K562 (cell line): ENCODE measurements at regions not wholly inside any gene's neighbourhood (a gene's known extent, or its start where the extent isn't known, plus 50 kb on each side); places are given as distances from the start of the nearest gene placed in this dataset.
A peak's percentile ranks its signal among the peaks of the same experiment; 100 is the strongest.
"Not testable (repeated sequence)": the region's sequence is repeated elsewhere in the genome, so short reads cannot be mapped to it uniquely, and the experiment has no call there.

Experiments
- ATAC-seq: fragments of 200-7000 bp; cut with Tn5 transposase; 3 replicates; pipeline ENCODE4 v1.9.1; 2020; ENCODE audit warnings: moderate library complexity
- BruUV-seq: library from RNA; stranded (reverse); fragments of 400-500 nt; replicated peaks from 2 replicates; lab custom pipeline; 2021; lab: Mats Ljungman, UMichigan
- CTCF ChIA-PET: fragments of 300-600 bp; formaldehyde crosslinking; extraction: SDS; loops from one replicate; lab custom pipeline; 2021; ENCODE audit warnings: low intra/inter-chr PET ratio; lab: Yijun Ruan, JAX
- POLR2A ChIA-PET: fragments of 300-600, 350-650 bp; sonication (Branson Sonifier 250); formaldehyde crosslinking; extraction: SDS; loops from one replicate; lab custom pipeline; 2021; ENCODE audit warnings: antibody characterized with exemption, inconsistent platforms; lab: Yijun Ruan, JAX
- DNase-seq, 4 experiments: peaks; one replicate each; pipeline versions ENCODE4 v3.0.0 to v3.0.0-alpha.2; 2011 to 2018; ENCODE audit warnings: low spot score in 3 of 4, mixed read lengths in 3 of 4; ENCODE audit errors: extremely low read depth in 1 of 4
- FAIRE-seq: peaks from 2 replicates; lab custom pipeline; 2011; peaks lifted over from hg19 to GRCh38; lab: Jason Lieb, UNC
- H2AFZ ChIP-seq: 2 replicates; pipeline ENCODE4 v1.6.0; 2011; ENCODE audit warnings: low read depth, low read length, control low read depth, inconsistent platforms
- H3K27ac ChIP-seq: fragments of 200-600 bp; 3 replicates; pipeline ENCODE4 v1.8.0; 2011; ENCODE audit warnings: low read depth, mild to moderate bottlenecking, control low read depth, inconsistent platforms, low read length, moderate library complexity, mixed read lengths; ENCODE audit errors: extremely low read depth
- H3K27me3 ChIP-seq, 2 experiments: fragments of 300-600 bp in 1 of 2; 2 replicates in 1 of 2; 3 replicates in 1 of 2; pipeline versions ENCODE4 v1.6.0 to v1.8.0; 2011; ENCODE audit warnings: inconsistent platforms in 2 of 2, low read length in 2 of 2, mild to moderate bottlenecking in 1 of 2, mixed read lengths in 1 of 2, moderate library complexity in 1 of 2; ENCODE audit not compliant: control insufficient read depth in 2 of 2, insufficient read depth in 2 of 2
- H3K36me3 ChIP-seq: fragments of 300-600 bp; 3 replicates; pipeline ENCODE4 v1.8.0; 2011; ENCODE audit warnings: mild to moderate bottlenecking, low read length, inconsistent platforms; ENCODE audit not compliant: control insufficient read depth, insufficient read depth
- H3K4me1 ChIP-seq, 2 experiments: fragments of 200-600 bp in 1 of 2; replicated peaks in 1 of 2; 2 replicates in 1 of 2; 3 replicates in 1 of 2; pipeline versions ENCODE4 v1.5.1 to v1.8.0; 2011; ENCODE audit warnings: inconsistent platforms in 2 of 2, low read length in 2 of 2, mild to moderate bottlenecking in 1 of 2, mixed read lengths in 1 of 2, moderate library complexity in 1 of 2; ENCODE audit not compliant: control insufficient read depth in 2 of 2, insufficient read depth in 2 of 2
- H3K4me2 ChIP-seq: 2 replicates; pipeline ENCODE4 v1.6.1; 2011; ENCODE audit warnings: low read length, control low read depth, inconsistent platforms, mixed read lengths; ENCODE audit not compliant: insufficient read depth
- H3K4me3 ChIP-seq: fragments of 200-600 bp; sonication (generic), shearing (Covaris generic); 2 replicates; pipeline ENCODE4 v1.5.1; 2016; ENCODE audit warnings: control low read depth, inconsistent platforms
- H3K79me2 ChIP-seq: fragments of 200-600 bp; 3 replicates; pipeline ENCODE4 v1.8.0; 2011; ENCODE audit warnings: low read length, inconsistent platforms; ENCODE audit not compliant: control insufficient read depth, insufficient read depth
- H3K9ac ChIP-seq, 2 experiments: 2 replicates each; pipeline versions ENCODE4 v1.6.0 to v1.6.1; 2011; ENCODE audit warnings: low read depth in 2 of 2, low read length in 2 of 2, control low read depth in 1 of 2, inconsistent platforms in 1 of 2, mild to moderate bottlenecking in 1 of 2, mixed read lengths in 1 of 2; ENCODE audit not compliant: insufficient read depth in 1 of 2
- H3K9me1 ChIP-seq: one replicate; pipeline ENCODE4 v1.6.0; 2011; ENCODE audit warnings: inconsistent platforms, mild to moderate bottlenecking, low read length, moderate library complexity; ENCODE audit not compliant: control insufficient read depth, insufficient read depth
- H3K9me3 ChIP-seq: replicated peaks from 2 replicates; pipeline ENCODE4 v1.5.1; 2011; ENCODE audit warnings: low read depth, low read length, inconsistent platforms; ENCODE audit not compliant: control insufficient read depth, insufficient read depth
- H4K20me1 ChIP-seq: replicated peaks from 2 replicates; pipeline ENCODE4 v1.6.1; 2011; ENCODE audit warnings: low read length, inconsistent platforms, mixed read lengths; ENCODE audit not compliant: control insufficient read depth, insufficient read depth
- WGBS: fragments of 100-300 bp; shearing (Covaris generic); methylation state at CpG from one replicate; pipeline ENCODE4 v1.1.6; 2016; ENCODE audit warnings: low coverage, mixed read lengths; ENCODE audit not compliant: insufficient coverage; ENCODE audit errors: missing lambda C conversion rate; 5-methylcytosine and 5-hydroxymethylcytosine counted together
- in situ Hi-C: fragments of 300-500 bp; cut with MboI; formaldehyde crosslinking; loops from 4 replicates; pipeline ENCODE4 v1.15.0; 2018; ENCODE audit warnings: inconsistent platforms, mixed read lengths
- intact Hi-C: fragments of 100-400 bp; cut with micrococcal nuclease; formaldehyde crosslinking; loops from 2 replicates; pipeline ENCODE4 v1.14.2; 2022

DNA sequence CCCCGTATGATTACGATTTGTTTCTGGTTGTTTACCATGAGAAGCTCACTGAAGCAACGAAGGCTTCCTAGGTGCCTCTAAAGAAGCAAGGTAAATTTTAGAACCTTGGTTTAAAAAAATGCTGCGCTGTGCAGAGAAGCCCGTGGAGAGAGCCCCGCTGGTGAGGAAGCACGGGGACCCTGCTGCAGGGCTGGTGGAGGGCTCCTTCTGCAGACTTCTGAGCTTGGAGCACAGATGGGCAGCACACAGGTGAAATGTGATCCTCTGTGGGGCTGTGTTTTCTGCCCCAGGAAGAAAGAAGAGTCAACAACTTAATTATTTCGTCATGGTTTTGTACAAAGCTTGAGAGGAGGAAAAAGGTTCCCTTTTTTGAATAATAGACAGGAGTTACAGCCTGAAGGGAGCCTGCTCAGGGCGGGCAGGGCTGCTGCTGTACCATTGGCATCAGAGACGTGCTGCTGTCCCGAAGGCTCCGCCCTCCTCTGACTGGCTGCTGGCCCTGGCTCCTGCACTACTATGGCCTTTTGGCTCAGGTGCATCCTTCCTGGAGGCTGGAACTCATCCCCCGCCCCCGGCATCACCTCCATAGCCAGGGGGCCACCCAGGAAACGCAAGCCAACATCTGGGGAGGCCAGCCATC is 108.0 kb upstream of the PLGLB2 start:
- H3K79me2 ChIP-seq, H2AFZ ChIP-seq, H3K36me3 ChIP-seq, H3K4me1 ChIP-seq, H3K9me3 ChIP-seq, DNase-seq, H3K27ac ChIP-seq, H3K27me3 ChIP-seq, in situ Hi-C loops, H4K20me1 ChIP-seq, ATAC-seq, BruUV-seq, intact Hi-C loops, H3K4me2 ChIP-seq, H3K4me3 ChIP-seq, H3K9me1 ChIP-seq, H3K9ac ChIP-seq, POLR2A ChIA-PET, CTCF ChIA-PET: not testable (repeated sequence)
- FAIRE-seq, result peak; percentile 6
- 80% methylated on average over 4 of the region's 15 CpGs for WGBS

GRCh38 chr2:87640961-87641563 is 106.8 kb upstream of the PLGLB2 start:
- H4K20me1 ChIP-seq, BruUV-seq, DNase-seq, ATAC-seq, H3K9me3 ChIP-seq, in situ Hi-C loops, intact Hi-C loops, H3K27me3 ChIP-seq, H2AFZ ChIP-seq, H3K9me1 ChIP-seq, H3K27ac ChIP-seq, H3K4me2 ChIP-seq, H3K9ac ChIP-seq, H3K4me3 ChIP-seq, H3K79me2 ChIP-seq, H3K36me3 ChIP-seq, CTCF ChIA-PET, H3K4me1 ChIP-seq, FAIRE-seq, POLR2A ChIA-PET: not testable (repeated sequence)
- WGBS, result 44% methylated on average over 2 of the region's 4 CpGs

DNA sequence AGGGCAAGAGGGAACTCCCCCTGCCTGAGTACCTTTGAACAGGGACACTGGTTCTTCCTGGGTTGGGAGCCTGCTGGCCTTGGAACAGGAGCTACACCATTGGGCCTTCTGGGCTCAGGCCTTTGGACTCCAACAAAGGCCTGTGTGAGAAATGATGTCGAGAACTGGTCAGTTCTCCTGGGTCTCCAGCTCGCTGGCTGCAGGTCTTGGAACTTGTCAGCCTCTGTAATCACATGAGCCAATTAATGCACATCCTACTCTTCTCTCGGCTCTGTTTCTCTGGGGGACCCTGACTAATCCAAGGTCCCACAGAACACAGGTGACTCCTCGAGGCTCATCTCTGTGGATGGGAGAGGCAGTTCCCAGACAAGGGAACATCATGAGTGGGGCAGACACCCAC is 104.7 kb upstream of the PLGLB2 start:
- POLR2A ChIA-PET, H4K20me1 ChIP-seq, H3K9me3 ChIP-seq, H3K36me3 ChIP-seq, H3K27ac ChIP-seq, FAIRE-seq, H2AFZ ChIP-seq, DNase-seq, H3K9me1 ChIP-seq, H3K4me2 ChIP-seq, intact Hi-C loops, H3K27me3 ChIP-seq, BruUV-seq, H3K79me2 ChIP-seq, in situ Hi-C loops, H3K4me3 ChIP-seq, H3K4me1 ChIP-seq, ATAC-seq, CTCF ChIA-PET, H3K9ac ChIP-seq: not testable (repeated sequence)
- WGBS, result 83% methylated on average over 3 of the region's 4 CpGs
